Brain microvascular endothelial cell (primary cell): ENCODE measurements at regions not wholly inside any gene's neighbourhood (a gene's known extent, or its start where the extent isn't known, plus 50 kb on each side); places are given as distances from the start of the nearest gene placed in this dataset.

Experiments used
- DNase-seq: peaks from one replicate; pipeline ENCODE4 v3.0.0-alpha.2; 2020
- H3K27ac ChIP-seq: fragments of 250-450 bp; sonication (Bioruptor Pico); 2 replicates; pipeline ENCODE4 v1.5.1; 2020; ENCODE audit warnings: mild to moderate bottlenecking, moderate library complexity
- H3K27me3 ChIP-seq: fragments of 250-450 bp; sonication (Bioruptor Pico); replicated peaks from 2 replicates; pipeline ENCODE4 v1.5.1; 2020; ENCODE audit warnings: mild to moderate bottlenecking
- H3K36me3 ChIP-seq: fragments of 250-450 bp; sonication (Bioruptor Pico); replicated peaks from 2 replicates; pipeline ENCODE4 v1.5.1; 2020; ENCODE audit warnings: mild to moderate bottlenecking
- H3K4me3 ChIP-seq: 2 replicates; pipeline ENCODE4 v1.5.1; 2011; ENCODE audit warnings: low read depth, mild to moderate bottlenecking, control low read depth, low read length, moderate library complexity
- in situ Hi-C: cut with HindIII; loops from 2 replicates; pipeline ENCODE4 v1.10.0; 2017; ENCODE audit warnings: low sequenced_read_pairs, low pct_ligation_motif_present
- TF ChIP-seq, protein P1 (sequence below): IDR thresholded peaks from 2 replicates; pipeline ENCODE4 v1.5.1; 2011; ENCODE audit warnings: low read depth, mild to moderate bottlenecking, moderate library complexity, low read length, control low read depth, inconsistent platforms; ENCODE audit errors: missing control alignments

DNA sequence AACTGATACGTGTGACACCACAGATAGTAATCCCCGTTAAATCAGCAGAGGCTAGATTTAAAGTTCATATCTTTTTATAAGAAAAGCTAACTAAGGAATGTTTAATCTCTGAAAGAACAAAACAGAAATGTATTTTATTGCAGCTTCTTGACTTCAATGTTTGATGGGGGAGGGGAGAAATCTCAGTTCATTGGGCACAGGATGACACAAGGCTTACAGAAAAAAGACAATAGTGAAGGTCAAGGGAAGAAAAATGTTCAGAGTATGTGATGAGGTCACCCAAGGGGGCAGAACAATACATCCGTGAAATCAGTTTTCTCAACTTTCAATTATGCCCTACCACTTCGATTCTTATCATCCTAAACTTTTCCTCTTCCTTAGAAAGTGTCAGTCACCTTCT is 102.9 kb downstream of the ELAPOR2 start:
- TF ChIP-seq, protein P1, sequence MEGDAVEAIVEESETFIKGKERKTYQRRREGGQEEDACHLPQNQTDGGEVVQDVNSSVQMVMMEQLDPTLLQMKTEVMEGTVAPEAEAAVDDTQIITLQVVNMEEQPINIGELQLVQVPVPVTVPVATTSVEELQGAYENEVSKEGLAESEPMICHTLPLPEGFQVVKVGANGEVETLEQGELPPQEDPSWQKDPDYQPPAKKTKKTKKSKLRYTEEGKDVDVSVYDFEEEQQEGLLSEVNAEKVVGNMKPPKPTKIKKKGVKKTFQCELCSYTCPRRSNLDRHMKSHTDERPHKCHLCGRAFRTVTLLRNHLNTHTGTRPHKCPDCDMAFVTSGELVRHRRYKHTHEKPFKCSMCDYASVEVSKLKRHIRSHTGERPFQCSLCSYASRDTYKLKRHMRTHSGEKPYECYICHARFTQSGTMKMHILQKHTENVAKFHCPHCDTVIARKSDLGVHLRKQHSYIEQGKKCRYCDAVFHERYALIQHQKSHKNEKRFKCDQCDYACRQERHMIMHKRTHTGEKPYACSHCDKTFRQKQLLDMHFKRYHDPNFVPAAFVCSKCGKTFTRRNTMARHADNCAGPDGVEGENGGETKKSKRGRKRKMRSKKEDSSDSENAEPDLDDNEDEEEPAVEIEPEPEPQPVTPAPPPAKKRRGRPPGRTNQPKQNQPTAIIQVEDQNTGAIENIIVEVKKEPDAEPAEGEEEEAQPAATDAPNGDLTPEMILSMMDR = no peak
- H3K27ac ChIP-seq = no peak overlapping the region
- H3K36me3 ChIP-seq = no peaks in the 10 kb centered on the region
- no peak for DNase-seq
- no peaks in the 10 kb centered on the region for H3K27me3 ChIP-seq
- in situ Hi-C loops = no loop called here
- no peak overlapping the region for H3K4me3 ChIP-seq

DNA sequence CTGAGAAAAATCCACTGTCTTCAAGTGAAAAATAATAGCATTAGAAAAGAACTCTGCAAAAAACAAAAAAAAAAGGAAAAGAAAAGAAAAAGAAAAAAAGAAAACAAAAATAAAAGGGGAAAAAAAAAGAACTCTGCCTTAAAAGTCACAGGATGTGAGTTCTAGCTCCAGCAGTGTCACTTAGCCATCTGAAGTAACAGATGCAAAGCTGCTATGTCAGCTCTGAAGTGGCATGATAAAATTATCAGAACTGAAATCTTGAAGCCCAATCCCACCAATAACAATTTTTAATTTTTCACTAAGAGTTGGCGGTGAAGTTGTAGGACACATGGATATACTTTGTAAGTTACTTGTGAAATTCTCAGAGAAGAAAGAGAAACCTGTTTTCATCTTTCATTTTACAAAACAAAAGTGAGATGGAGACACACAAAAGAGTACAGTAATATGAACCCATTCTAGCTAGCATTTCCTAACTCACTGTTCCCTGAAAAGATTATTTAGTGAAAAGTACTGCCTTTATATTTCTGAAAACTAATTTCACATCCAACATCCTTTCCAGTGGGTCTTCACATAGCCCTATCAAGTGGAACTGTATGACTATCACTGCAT is 103.5 kb downstream of the ELAPOR2 start:
- DNase-seq = no peak
- TF ChIP-seq, protein P1 = no peak
- in situ Hi-C loops = no loop called here
- Histone ChIP-seq H3K27me3 (no peaks in the 10 kb centered on the region), H3K27ac (no peak overlapping the region), H3K36me3 (no peaks in the 10 kb centered on the region), H3K4me3 (no peak overlapping the region)

DNA sequence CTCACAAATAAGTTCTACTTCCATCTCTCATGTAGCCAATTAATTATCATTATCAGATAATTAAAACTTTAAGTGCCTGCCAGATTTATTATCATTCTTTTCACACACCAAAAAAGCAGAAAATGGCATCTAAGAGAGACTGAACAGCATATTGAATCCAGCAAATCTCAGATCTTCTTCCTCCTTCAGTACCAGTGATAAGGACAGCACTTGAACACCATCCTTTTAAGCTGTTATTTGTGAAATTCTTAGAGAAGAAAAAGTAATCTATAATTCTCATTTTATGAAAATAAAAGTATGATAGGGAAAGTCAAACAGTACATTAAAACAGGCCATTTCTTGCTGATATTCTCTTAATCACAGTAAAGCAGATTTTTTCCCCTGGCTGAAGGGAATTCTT is 104.5 kb downstream of the ELAPOR2 start:
- no peaks in the 10 kb centered on the region for H3K36me3 ChIP-seq
- no peaks in the 10 kb centered on the region for H3K27me3 ChIP-seq
- TF ChIP-seq, protein P1 = no peak
- DNase-seq = no peak
- H3K4me3 ChIP-seq = no peak overlapping the region
- in situ Hi-C loops = no loop called here
- no peak overlapping the region for H3K27ac ChIP-seq

DNA sequence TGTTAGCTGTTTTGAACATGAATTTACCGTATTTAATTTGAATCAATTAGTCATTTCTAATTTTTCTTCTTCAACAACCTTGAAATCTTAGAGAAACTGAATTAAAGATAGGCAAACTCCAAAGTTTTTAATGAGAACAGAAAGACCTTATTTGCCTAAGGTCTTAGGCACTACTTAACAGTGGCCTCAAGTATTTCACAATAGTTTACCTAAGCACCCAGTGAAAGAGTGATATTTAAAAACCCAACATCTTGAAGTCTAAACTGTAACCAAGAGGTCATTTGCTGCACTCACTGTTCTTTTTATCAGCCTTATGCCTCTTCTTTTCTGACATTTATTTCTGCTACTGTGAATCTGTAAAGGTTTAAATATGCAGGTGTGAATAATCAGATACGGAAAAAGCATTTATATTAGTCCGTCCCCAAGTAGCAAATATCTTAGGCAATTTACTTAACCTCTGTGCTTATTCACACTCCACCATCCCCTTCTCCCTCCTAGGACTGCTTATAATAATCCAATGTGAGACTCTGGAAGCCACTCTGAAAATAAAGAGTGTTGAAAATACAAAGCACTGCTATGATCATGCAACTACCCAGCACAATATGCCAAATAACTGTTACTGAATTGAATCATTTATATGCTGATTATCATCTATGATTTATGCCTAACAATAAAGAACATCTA is 105.7 kb downstream of the ELAPOR2 start:
- no peak for DNase-seq
- H3K27ac ChIP-seq = no peak overlapping the region
- H3K27me3 ChIP-seq = no peaks in the 10 kb centered on the region
- no peak overlapping the region for H3K4me3 ChIP-seq
- TF ChIP-seq, protein P1 = no peak
- in situ Hi-C loops = no loop called here
- no peaks in the 10 kb centered on the region for H3K36me3 ChIP-seq

DNA sequence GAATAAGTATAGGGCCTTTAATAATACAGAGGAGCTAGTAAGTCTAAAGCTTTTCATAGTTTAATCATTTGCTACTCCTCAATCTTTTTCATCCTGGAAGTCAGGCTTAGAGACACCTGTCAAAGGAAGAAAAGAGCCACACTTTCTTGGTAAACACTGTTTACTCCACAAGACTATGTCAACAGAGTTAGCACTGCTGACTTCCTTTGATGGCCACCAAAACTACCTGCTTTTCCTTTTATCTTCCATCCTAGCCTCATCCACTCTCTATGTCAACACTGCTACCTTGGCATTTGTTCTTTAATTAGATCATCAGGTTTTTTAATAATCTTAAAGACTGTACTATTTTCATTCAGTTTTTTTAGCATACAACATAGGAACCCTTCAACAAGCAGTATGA is 106.2 kb downstream of the ELAPOR2 start:
- Histone ChIP-seq H3K27me3 (no peaks in the 10 kb centered on the region), H3K36me3 (no peaks in the 10 kb centered on the region), H3K27ac (no peak overlapping the region), H3K4me3 (no peak overlapping the region)
- in situ Hi-C loops = no loop called here
- TF ChIP-seq, protein P1 = no peak
- no peak for DNase-seq

DNA sequence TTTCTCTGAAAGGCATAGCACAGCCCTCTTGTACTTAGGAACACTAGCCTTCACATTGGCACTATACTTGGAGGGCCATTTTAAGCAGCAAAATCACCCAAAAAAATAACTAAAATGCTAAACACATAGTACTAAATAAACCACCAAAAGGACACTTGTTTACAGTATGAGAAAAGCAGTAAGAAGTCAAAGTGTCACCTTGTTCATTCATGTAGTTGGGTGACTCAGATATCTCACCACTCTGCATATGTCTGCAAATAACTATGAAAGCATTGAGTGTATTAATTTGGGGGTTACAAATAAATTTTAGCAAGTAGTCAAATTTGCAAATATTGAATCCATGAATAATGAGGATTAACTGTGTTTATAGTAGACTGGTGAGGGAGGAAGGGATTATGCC is 107.6 kb downstream of the ELAPOR2 start:
- no peak for DNase-seq
- Histone ChIP-seq H3K27me3 (no peaks in the 10 kb centered on the region), H3K27ac (no peak overlapping the region), H3K36me3 (no peaks in the 10 kb centered on the region), H3K4me3 (no peak overlapping the region)
- TF ChIP-seq, protein P1 = no peak
- in situ Hi-C loops = no loop called here
